OCI-LY3 (cell line): ENCODE measurements at regions not wholly inside any gene's neighbourhood (a gene's known extent, or its start where the extent isn't known, plus 50 kb on each side); places are given as distances from the start of the nearest gene placed in this dataset.

Experiments used
- H2AFZ ChIP-seq: fragments of 200-600, 300-600 bp; shearing (Covaris generic); 2 replicates; pipeline ENCODE4 v1.6.0; 2014; ENCODE audit warnings: antibody characterized with exemption, low read depth, low read length
- H3K27ac ChIP-seq: fragments of 200-600, 300-600 bp; sonication (generic); 2 replicates; pipeline ENCODE4 v1.5.1; 2014; ENCODE audit warnings: mild to moderate bottlenecking, low read length, moderate library complexity, mixed read lengths
- H3K27me3 ChIP-seq: fragments of 200-600, 300-600 bp; sonication (generic); 2 replicates; pipeline ENCODE4 v1.6.1; 2014; ENCODE audit warnings: low read depth, low read length, mixed read lengths
- H3K36me3 ChIP-seq: fragments of 200-600, 300-600 bp; sonication (generic); replicated peaks from 2 replicates; pipeline ENCODE3; 2014; ENCODE audit warnings: low read depth, low read length, mixed read lengths
- H3K4me1 ChIP-seq: fragments of 300-600, 200-600 bp; sonication (generic); 2 replicates; pipeline ENCODE4 v1.6.1; 2014; ENCODE audit warnings: low read length, mixed read lengths
- H3K4me2 ChIP-seq: fragments of 200-600, 300-600 bp; sonication (generic); 2 replicates; pipeline ENCODE4 v1.6.1; 2014; ENCODE audit warnings: low read length, mixed read lengths
- H3K4me3 ChIP-seq: fragments of 300-600, 200-600 bp; sonication (generic); 2 replicates; pipeline ENCODE4 v1.5.1; 2014; ENCODE audit warnings: antibody characterized with exemption, mild to moderate bottlenecking, low read length, moderate library complexity
- H3K79me2 ChIP-seq: fragments of 300-600, 200-600 bp; shearing (Covaris generic); 2 replicates; pipeline ENCODE4 v1.6.1; 2014; ENCODE audit warnings: mild to moderate bottlenecking, low read length, mixed read lengths
- H3K9ac ChIP-seq: fragments of 300-600, 200-600 bp; shearing (Covaris generic); 2 replicates; pipeline ENCODE4 v1.6.0; 2014; ENCODE audit warnings: mild to moderate bottlenecking, low read length, moderate library complexity
- H3K9me3 ChIP-seq: fragments of 200-600, 300-600 bp; shearing (Covaris generic); 2 replicates; pipeline ENCODE4 v1.6.1; 2014; ENCODE audit warnings: low read length, mixed read lengths; ENCODE audit not compliant: insufficient read depth
- H4K20me1 ChIP-seq: fragments of 200-600, 300-600 bp; sonication (generic); 2 replicates; pipeline ENCODE4 v1.6.1; 2016; ENCODE audit warnings: low read length, mixed read lengths; ENCODE audit not compliant: insufficient read depth
- EZH2phosphoT487 ChIP-seq: fragments of 200-600 bp; shearing (Covaris generic); IDR thresholded peaks from 2 replicates; pipeline ENCODE4 v1.6.1; 2018; ENCODE audit warnings: antibody characterized with exemption, mixed run types, low read depth
- TF ChIP-seq, protein P1 (sequence below): fragments of 200-600, 300-600 bp; sonication (generic); IDR thresholded peaks from 2 replicates; pipeline ENCODE4 v1.5.1; 2014; ENCODE audit warnings: antibody characterized with exemption, low read length, low read depth

DNA sequence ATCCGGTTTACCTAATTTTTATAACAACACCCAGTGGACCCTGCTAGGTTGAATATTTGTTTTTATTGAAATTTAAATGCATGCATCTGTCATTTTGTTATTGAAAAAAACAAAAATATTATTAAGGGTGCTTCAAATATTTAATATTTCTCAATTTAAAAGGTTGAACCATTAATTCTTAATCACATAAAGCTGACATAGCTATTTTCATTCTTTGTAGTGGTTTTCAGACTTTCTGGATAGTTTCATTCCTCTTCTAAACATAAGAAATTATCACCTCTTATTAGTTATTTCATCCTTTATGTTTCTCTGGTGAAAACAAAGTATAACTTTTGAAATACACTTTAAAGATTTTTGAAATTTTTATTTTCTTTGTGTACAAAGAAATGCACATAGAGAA lies 369.9 kb upstream of the PLSCR5 start:
- TF ChIP-seq EZH2phosphoT487 = no peak
- TF ChIP-seq, protein P1, sequence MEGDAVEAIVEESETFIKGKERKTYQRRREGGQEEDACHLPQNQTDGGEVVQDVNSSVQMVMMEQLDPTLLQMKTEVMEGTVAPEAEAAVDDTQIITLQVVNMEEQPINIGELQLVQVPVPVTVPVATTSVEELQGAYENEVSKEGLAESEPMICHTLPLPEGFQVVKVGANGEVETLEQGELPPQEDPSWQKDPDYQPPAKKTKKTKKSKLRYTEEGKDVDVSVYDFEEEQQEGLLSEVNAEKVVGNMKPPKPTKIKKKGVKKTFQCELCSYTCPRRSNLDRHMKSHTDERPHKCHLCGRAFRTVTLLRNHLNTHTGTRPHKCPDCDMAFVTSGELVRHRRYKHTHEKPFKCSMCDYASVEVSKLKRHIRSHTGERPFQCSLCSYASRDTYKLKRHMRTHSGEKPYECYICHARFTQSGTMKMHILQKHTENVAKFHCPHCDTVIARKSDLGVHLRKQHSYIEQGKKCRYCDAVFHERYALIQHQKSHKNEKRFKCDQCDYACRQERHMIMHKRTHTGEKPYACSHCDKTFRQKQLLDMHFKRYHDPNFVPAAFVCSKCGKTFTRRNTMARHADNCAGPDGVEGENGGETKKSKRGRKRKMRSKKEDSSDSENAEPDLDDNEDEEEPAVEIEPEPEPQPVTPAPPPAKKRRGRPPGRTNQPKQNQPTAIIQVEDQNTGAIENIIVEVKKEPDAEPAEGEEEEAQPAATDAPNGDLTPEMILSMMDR = no peak
- H3K4me1 ChIP-seq = no peaks in the 10 kb centered on the region
- no peak overlapping the region for H3K27ac ChIP-seq
- H3K27me3 ChIP-seq = no peaks in the 10 kb centered on the region
- no peaks in the 10 kb centered on the region for H3K79me2 ChIP-seq
- no peak overlapping the region for H2AFZ ChIP-seq
- H3K9ac ChIP-seq = no peak overlapping the region
- H3K36me3 ChIP-seq = no peaks in the 10 kb centered on the region
- no peak overlapping the region for H3K4me3 ChIP-seq
- no peak overlapping the region for H3K4me2 ChIP-seq
- H4K20me1 ChIP-seq = no peaks in the 10 kb centered on the region
- H3K9me3 ChIP-seq = no peaks in the 10 kb centered on the region

DNA sequence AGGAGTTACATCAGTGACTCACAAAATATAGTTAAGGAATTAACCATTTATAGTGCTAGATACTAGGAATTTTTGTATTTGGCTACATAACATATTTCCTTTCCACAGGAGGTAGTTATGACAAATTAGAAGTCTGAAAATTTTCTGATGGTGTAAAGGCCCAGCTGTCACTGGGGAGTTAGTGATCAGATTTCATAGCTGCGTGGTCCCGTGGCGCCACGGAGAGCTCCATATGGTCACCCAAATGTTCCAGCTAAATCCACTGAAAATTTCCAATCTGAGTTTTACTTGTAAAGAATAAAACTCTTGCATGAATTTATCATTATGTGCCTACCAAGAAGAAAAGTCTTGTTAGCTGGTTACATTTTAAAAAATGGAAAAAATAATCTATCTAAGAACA lies 368.9 kb upstream of the PLSCR5 start:
- Histone ChIP-seq H3K4me2 (no peak overlapping the region), H2AFZ (no peak overlapping the region), H3K27me3 (no peaks in the 10 kb centered on the region), H3K79me2 (no peaks in the 10 kb centered on the region), H3K36me3 (no peaks in the 10 kb centered on the region), H3K9me3 (no peaks in the 10 kb centered on the region), H4K20me1 (no peaks in the 10 kb centered on the region), H3K9ac (no peak overlapping the region), H3K27ac (no peak overlapping the region), H3K4me1 (no peaks in the 10 kb centered on the region), H3K4me3 (no peak overlapping the region)
- TF ChIP-seq, protein P1 = no peak
- no peak for TF ChIP-seq EZH2phosphoT487

DNA sequence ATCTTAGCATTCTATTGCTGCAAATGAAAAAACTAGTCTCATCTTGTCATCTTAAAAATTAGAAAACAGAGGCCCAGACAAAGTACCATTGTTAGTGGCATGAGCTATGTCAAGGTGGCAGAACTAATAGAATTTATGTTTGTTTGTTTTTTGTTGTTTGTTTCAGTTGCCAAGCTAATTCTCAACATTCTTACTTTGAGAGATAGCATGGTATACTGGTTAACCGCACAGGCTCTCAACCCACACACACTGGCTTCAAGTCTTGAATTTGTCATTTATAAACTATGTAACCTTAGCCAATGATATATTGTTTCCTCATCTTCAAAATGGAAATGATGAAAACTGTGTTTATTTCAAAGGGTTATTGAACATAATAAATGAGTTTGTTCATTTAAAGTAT lies 367.6 kb upstream of the PLSCR5 start:
- TF ChIP-seq, protein P1 = no peak
- TF ChIP-seq EZH2phosphoT487 = no peak
- Histone ChIP-seq H3K27me3 (no peaks in the 10 kb centered on the region), H3K9ac (no peak overlapping the region), H4K20me1 (no peaks in the 10 kb centered on the region), H2AFZ (no peak overlapping the region), H3K4me2 (no peak overlapping the region), H3K27ac (no peak overlapping the region), H3K79me2 (no peaks in the 10 kb centered on the region), H3K36me3 (no peaks in the 10 kb centered on the region), H3K4me3 (no peak overlapping the region), H3K9me3 (no peaks in the 10 kb centered on the region), H3K4me1 (no peaks in the 10 kb centered on the region)

DNA sequence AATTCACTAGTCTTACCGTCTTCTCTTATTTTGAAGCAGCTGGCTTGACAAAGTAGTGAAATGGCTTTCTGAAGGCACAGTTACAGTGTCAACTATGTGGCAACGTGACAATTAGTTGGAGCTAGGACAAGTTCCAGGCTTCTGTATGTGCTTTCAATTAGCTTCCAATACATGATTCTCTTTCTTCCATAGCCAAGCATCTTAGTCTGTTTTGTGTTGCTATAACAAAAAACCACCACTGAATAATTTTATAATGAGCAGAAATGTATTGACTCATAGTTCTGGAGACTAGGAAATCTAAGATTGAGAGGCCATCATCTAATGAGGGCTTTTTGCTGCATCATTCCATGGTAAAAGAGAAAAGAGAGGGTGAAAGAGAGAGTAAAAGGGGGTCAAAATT lies 365.1 kb upstream of the PLSCR5 start:
- Histone ChIP-seq H3K79me2 (no peaks in the 10 kb centered on the region), H3K27ac (no peak overlapping the region), H3K9ac (no peak overlapping the region), H3K4me1 (no peaks in the 10 kb centered on the region), H3K4me2 (no peak overlapping the region), H3K36me3 (no peaks in the 10 kb centered on the region), H2AFZ (no peak overlapping the region), H4K20me1 (no peaks in the 10 kb centered on the region), H3K9me3 (no peaks in the 10 kb centered on the region), H3K4me3 (no peak overlapping the region), H3K27me3 (no peaks in the 10 kb centered on the region)
- TF ChIP-seq, protein P1 = no peak
- TF ChIP-seq EZH2phosphoT487 = no peak
